NB4 (cell line): ENCODE measurements at regions not wholly inside any gene's neighbourhood (a gene's known extent, or its start where the extent isn't known, plus 50 kb on each side); places are given as distances from the start of the nearest gene placed in this dataset.

Source experiments
- MAX ChIP-seq: IDR thresholded peaks from 2 replicates; pipeline ENCODE4 v1.6.1; 2011; ENCODE audit warnings: low read depth, low read length
- MYC ChIP-seq: IDR thresholded peaks from 2 replicates; pipeline ENCODE4 v1.6.1; 2011; ENCODE audit warnings: low read depth, low read length
- POLR2A ChIP-seq: IDR thresholded peaks from 2 replicates; pipeline ENCODE4 v1.6.1; 2011; ENCODE audit warnings: mild to moderate bottlenecking; ENCODE audit not compliant: insufficient read length; ENCODE audit errors: extremely low read depth
- TF ChIP-seq, protein P1 (sequence below): IDR thresholded peaks from one replicate; pipeline ENCODE4 v1.5.1; 2012; ENCODE audit warnings: low read depth, low read length

DNA sequence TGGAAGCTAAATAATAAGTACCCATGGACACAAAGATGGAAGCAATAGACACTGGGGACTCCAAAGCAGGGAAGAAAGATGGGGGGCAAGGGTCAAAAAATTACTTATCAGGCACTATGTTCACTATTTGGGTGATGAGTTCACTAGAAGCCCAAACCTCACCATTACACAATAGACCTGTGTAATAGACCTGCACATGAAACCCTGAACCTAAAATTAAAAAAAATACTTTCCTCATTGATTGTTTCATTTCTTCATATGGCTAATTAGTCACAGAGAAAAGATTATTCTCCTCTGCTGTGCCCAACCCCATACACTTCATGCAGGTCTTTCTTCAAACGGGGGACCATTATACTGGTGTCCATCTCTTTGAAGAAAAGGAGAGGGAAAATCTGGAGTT is 213.0 kb upstream of the DTNBP1 start:
- TF ChIP-seq POLR2A (no peak), MYC (no peak), MAX (no peak)
- TF ChIP-seq, protein P1, sequence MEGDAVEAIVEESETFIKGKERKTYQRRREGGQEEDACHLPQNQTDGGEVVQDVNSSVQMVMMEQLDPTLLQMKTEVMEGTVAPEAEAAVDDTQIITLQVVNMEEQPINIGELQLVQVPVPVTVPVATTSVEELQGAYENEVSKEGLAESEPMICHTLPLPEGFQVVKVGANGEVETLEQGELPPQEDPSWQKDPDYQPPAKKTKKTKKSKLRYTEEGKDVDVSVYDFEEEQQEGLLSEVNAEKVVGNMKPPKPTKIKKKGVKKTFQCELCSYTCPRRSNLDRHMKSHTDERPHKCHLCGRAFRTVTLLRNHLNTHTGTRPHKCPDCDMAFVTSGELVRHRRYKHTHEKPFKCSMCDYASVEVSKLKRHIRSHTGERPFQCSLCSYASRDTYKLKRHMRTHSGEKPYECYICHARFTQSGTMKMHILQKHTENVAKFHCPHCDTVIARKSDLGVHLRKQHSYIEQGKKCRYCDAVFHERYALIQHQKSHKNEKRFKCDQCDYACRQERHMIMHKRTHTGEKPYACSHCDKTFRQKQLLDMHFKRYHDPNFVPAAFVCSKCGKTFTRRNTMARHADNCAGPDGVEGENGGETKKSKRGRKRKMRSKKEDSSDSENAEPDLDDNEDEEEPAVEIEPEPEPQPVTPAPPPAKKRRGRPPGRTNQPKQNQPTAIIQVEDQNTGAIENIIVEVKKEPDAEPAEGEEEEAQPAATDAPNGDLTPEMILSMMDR = no peak
